Activated naive CD8-positive, alpha-beta T cell (primary cell): ENCODE measurements at regions not wholly inside any gene's neighbourhood (a gene's known extent, or its start where the extent isn't known, plus 50 kb on each side); places are given as distances from the start of the nearest gene placed in this dataset.

Source experiments
- H3K27ac Mint-ChIP-seq: one replicate; pipeline ENCODE4 v1.8.0; 2021; ENCODE audit warnings: mixed read lengths
- H3K27me3 Mint-ChIP-seq: one replicate; pipeline ENCODE4 v1.8.0; 2021; ENCODE audit warnings: mixed read lengths
- H3K36me3 Mint-ChIP-seq: one replicate; pipeline ENCODE4 v1.8.0; 2021; ENCODE audit warnings: mixed read lengths
- H3K4me1 Mint-ChIP-seq: one replicate; pipeline ENCODE4 v1.8.0; 2021; ENCODE audit warnings: low read depth, mixed read lengths
- H3K4me3 Mint-ChIP-seq: one replicate; pipeline ENCODE4 v1.8.0; 2021; ENCODE audit warnings: mild to moderate bottlenecking, mixed read lengths
- H3K9me3 Mint-ChIP-seq: one replicate; pipeline ENCODE4 v1.8.0; 2021; ENCODE audit warnings: low read depth, mixed read lengths

GRCh38 chr18:56391931-56392590, 246.3 kb downstream of the TXNL1 start:
- H3K36me3 Mint-ChIP-seq, result no peaks in the 10 kb centered on the region
- no peaks in the 10 kb centered on the region for H3K27me3 Mint-ChIP-seq

GRCh38 chr18:56390626-56391025, 247.8 kb downstream of the TXNL1 start:
- Mint-ChIP-seq H3K27me3 (no peaks in the 10 kb centered on the region), H3K9me3 (no peaks in the 10 kb centered on the region), H3K4me3 (no peak overlapping the region), H3K27ac (no peak overlapping the region), H3K36me3 (no peaks in the 10 kb centered on the region), H3K4me1 (no peaks in the 10 kb centered on the region)

More at GRCh38 chr18:56391931-56392590, 246.3 kb downstream of the TXNL1 start:
- Mint-ChIP-seq H3K27ac (no peak overlapping the region), H3K4me1 (no peaks in the 10 kb centered on the region), H3K4me3 (no peak overlapping the region), H3K9me3 (no peaks in the 10 kb centered on the region)

- Mint-ChIP-seq H3K36me3 (no peaks in the 10 kb centered on the region), H3K4me1 (no peaks in the 10 kb centered on the region), H3K4me3 (no peak overlapping the region), H3K9me3 (no peaks in the 10 kb centered on the region), H3K27ac (no peak overlapping the region), H3K27me3 (no peaks in the 10 kb centered on the region)
These were observed 249.2 kb downstream of the TXNL1 start for GRCh38 chr18:56389190-56389589.

GRCh38 chr18:56388571-56388970, 249.8 kb downstream of the TXNL1 start:
- H3K27me3 Mint-ChIP-seq, result no peaks in the 10 kb centered on the region
- no peak overlapping the region for H3K4me3 Mint-ChIP-seq
- no peak overlapping the region for H3K27ac Mint-ChIP-seq
- H3K9me3 Mint-ChIP-seq, result no peaks in the 10 kb centered on the region
- H3K4me1 Mint-ChIP-seq, result no peaks in the 10 kb centered on the region
- no peaks in the 10 kb centered on the region for H3K36me3 Mint-ChIP-seq

- Mint-ChIP-seq H3K4me1 (no peaks in the 10 kb centered on the region), H3K4me3 (no peak overlapping the region), H3K27ac (no peak overlapping the region), H3K36me3 (no peaks in the 10 kb centered on the region), H3K27me3 (no peaks in the 10 kb centered on the region), H3K9me3 (no peaks in the 10 kb centered on the region)
These were observed 251.5 kb downstream of the TXNL1 start for GRCh38 chr18:56386856-56387255.

- no peaks in the 10 kb centered on the region for H3K4me1 Mint-ChIP-seq
- H3K4me3 Mint-ChIP-seq, result no peak overlapping the region
- H3K9me3 Mint-ChIP-seq, result no peaks in the 10 kb centered on the region
- no peak overlapping the region for H3K27ac Mint-ChIP-seq
- no peaks in the 10 kb centered on the region for H3K27me3 Mint-ChIP-seq
- H3K36me3 Mint-ChIP-seq, result no peaks in the 10 kb centered on the region
These were observed 255.0 kb downstream of the TXNL1 start for GRCh38 chr18:56383349-56383748.

- no peak overlapping the region for H3K27ac Mint-ChIP-seq
- no peaks in the 10 kb centered on the region for H3K9me3 Mint-ChIP-seq
- H3K27me3 Mint-ChIP-seq, result no peaks in the 10 kb centered on the region
- no peaks in the 10 kb centered on the region for H3K36me3 Mint-ChIP-seq
- H3K4me1 Mint-ChIP-seq, result no peaks in the 10 kb centered on the region
- H3K4me3 Mint-ChIP-seq, result no peak overlapping the region
These were observed 255.9 kb downstream of the TXNL1 start for GRCh38 chr18:56382541-56382940.

- no peaks in the 10 kb centered on the region for H3K4me1 Mint-ChIP-seq
- no peak overlapping the region for H3K27ac Mint-ChIP-seq
- no peak overlapping the region for H3K4me3 Mint-ChIP-seq
- H3K36me3 Mint-ChIP-seq, result no peaks in the 10 kb centered on the region
- H3K9me3 Mint-ChIP-seq, result no peaks in the 10 kb centered on the region
- no peaks in the 10 kb centered on the region for H3K27me3 Mint-ChIP-seq
These were observed 257.2 kb downstream of the TXNL1 start for GRCh38 chr18:56381196-56381595.

GRCh38 chr18:56380685-56381084, 257.7 kb downstream of the TXNL1 start:
- no peaks in the 10 kb centered on the region for H3K36me3 Mint-ChIP-seq
- H3K27me3 Mint-ChIP-seq, result no peaks in the 10 kb centered on the region
- H3K4me1 Mint-ChIP-seq, result no peaks in the 10 kb centered on the region
- H3K27ac Mint-ChIP-seq, result no peak overlapping the region
- H3K9me3 Mint-ChIP-seq, result no peaks in the 10 kb centered on the region
- no peak overlapping the region for H3K4me3 Mint-ChIP-seq

GRCh38 chr18:56379256-56379655, 259.1 kb downstream of the TXNL1 start:
- H3K27ac Mint-ChIP-seq, result no peak overlapping the region
- no peaks in the 10 kb centered on the region for H3K4me1 Mint-ChIP-seq
- no peaks in the 10 kb centered on the region for H3K27me3 Mint-ChIP-seq
- H3K36me3 Mint-ChIP-seq, result no peaks in the 10 kb centered on the region
- no peak overlapping the region for H3K4me3 Mint-ChIP-seq
- H3K9me3 Mint-ChIP-seq, result no peaks in the 10 kb centered on the region

- no peaks in the 10 kb centered on the region for H3K9me3 Mint-ChIP-seq
These were observed 261.2 kb downstream of the TXNL1 start for GRCh38 chr18:56377231-56377630.

GRCh38 chr18:56374007-56374655, 264.3 kb downstream of the TXNL1 start:
- H3K9me3 Mint-ChIP-seq, result no peaks in the 10 kb centered on the region
- H3K36me3 Mint-ChIP-seq, result no peaks in the 10 kb centered on the region
- H3K4me3 Mint-ChIP-seq, result no peak overlapping the region
- no peaks in the 10 kb centered on the region for H3K27me3 Mint-ChIP-seq
- H3K27ac Mint-ChIP-seq, result no peak overlapping the region
- no peaks in the 10 kb centered on the region for H3K4me1 Mint-ChIP-seq

More at GRCh38 chr18:56377231-56377630, 261.2 kb downstream of the TXNL1 start:
- Mint-ChIP-seq H3K4me1 (no peaks in the 10 kb centered on the region), H3K27ac (no peak overlapping the region), H3K4me3 (no peak overlapping the region), H3K36me3 (no peaks in the 10 kb centered on the region), H3K27me3 (no peaks in the 10 kb centered on the region)

- Mint-ChIP-seq H3K4me3 (no peak overlapping the region), H3K9me3 (no peaks in the 10 kb centered on the region), H3K27me3 (no peaks in the 10 kb centered on the region), H3K4me1 (no peaks in the 10 kb centered on the region), H3K27ac (no peak overlapping the region), H3K36me3 (no peaks in the 10 kb centered on the region)
These were observed 264.8 kb downstream of the TXNL1 start for GRCh38 chr18:56373601-56374000.

GRCh38 chr18:56368066-56368465, 270.3 kb downstream of the TXNL1 start:
- no peaks in the 10 kb centered on the region for H3K27me3 Mint-ChIP-seq
- no peaks in the 10 kb centered on the region for H3K36me3 Mint-ChIP-seq
- H3K27ac Mint-ChIP-seq, result no peak overlapping the region
- no peaks in the 10 kb centered on the region for H3K4me1 Mint-ChIP-seq
- no peaks in the 10 kb centered on the region for H3K9me3 Mint-ChIP-seq
- no peak overlapping the region for H3K4me3 Mint-ChIP-seq

- Mint-ChIP-seq H3K27ac (no peak overlapping the region), H3K36me3 (no peaks in the 10 kb centered on the region), H3K4me3 (no peak overlapping the region), H3K27me3 (no peaks in the 10 kb centered on the region), H3K4me1 (no peaks in the 10 kb centered on the region), H3K9me3 (peaks cover 6% of the 10 kb centered on the region)
These were observed 279.6 kb downstream of the TXNL1 start for GRCh38 chr18:56358608-56359280.
